Skeletal muscle satellite cell (primary cell): ENCODE measurements at regions not wholly inside any gene's neighbourhood (a gene's known extent, or its start where the extent isn't known, plus 50 kb on each side); places are given as distances from the start of the nearest gene placed in this dataset.
"Not testable (repeated sequence)": the region's sequence is repeated elsewhere in the genome, so short reads cannot be mapped to it uniquely, and the experiment has no call there.

Experiments
- H3K27me3 ChIP-seq: 2 replicates; pipeline ENCODE4 v1.7.0; 2013; ENCODE audit warnings: low read length; ENCODE audit not compliant: control insufficient read depth, insufficient read depth
- H3K36me3 ChIP-seq: 2 replicates; pipeline ENCODE4 v1.7.0; 2013; ENCODE audit warnings: mild to moderate bottlenecking, control low read depth, low read length; ENCODE audit not compliant: insufficient read depth
- H3K4me1 ChIP-seq: 2 replicates; pipeline ENCODE4 v1.7.0; 2013; ENCODE audit warnings: low read length; ENCODE audit not compliant: control insufficient read depth, insufficient read depth
- H3K4me2 ChIP-seq: 2 replicates; pipeline ENCODE4 v1.7.0; 2013; ENCODE audit warnings: mild to moderate bottlenecking, low read length
- H3K4me3 ChIP-seq: 2 replicates; pipeline ENCODE4 v1.7.0; 2013; ENCODE audit warnings: low read length
- H3K9ac ChIP-seq: 2 replicates; pipeline ENCODE4 v1.7.0; 2013; ENCODE audit warnings: mild to moderate bottlenecking, low read depth, low read length, moderate library complexity
- H3K9me3 ChIP-seq: replicated peaks from 2 replicates; pipeline ENCODE4 v1.7.0; 2013; ENCODE audit warnings: mild to moderate bottlenecking, control low read depth, low read length

DNA sequence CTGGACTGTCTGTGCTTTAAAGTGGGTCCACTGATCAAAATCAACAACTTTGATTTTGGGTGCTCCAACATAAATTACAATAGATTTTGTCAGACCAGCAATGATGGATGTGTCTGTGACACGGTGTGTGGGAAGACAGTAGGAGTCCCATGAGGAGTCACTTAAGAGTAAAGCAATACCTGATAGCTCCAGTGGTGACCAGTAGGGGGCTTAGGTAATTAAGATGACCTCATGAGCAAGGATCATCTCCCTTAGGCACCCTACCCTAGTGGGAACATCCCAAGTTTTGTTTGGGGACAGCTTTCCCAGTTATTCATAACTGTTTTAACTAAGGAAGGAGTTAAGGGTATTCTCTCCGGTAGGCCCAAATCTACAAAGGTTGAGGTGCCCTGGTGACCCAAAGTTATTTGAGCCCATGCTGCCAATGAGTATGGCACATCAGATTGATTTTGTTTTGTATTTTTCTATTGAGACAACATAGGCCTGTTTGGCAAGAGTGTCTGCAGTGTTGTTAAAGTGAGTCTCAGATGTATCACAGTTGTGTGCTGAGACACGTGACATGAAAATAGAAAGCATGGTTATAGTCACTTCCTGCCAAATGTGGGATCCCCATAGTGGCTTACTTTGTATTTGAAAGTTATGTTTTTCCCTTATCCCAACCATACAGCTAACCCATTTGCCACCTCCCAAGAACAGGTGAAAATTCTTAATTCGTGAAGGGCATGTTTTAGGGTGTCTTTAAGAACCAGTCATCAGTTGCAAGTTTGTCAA, 1337.6 kb upstream of the SLC39A10 start:
- Histone ChIP-seq H3K36me3 (no peaks in the 10 kb centered on the region), H3K27me3 (no peaks in the 10 kb centered on the region), H3K9ac (no peak overlapping the region), H3K4me2 (no peak overlapping the region), H3K9me3 (no peaks in the 10 kb centered on the region), H3K4me3 (no peak overlapping the region), H3K4me1 (no peaks in the 10 kb centered on the region)

DNA sequence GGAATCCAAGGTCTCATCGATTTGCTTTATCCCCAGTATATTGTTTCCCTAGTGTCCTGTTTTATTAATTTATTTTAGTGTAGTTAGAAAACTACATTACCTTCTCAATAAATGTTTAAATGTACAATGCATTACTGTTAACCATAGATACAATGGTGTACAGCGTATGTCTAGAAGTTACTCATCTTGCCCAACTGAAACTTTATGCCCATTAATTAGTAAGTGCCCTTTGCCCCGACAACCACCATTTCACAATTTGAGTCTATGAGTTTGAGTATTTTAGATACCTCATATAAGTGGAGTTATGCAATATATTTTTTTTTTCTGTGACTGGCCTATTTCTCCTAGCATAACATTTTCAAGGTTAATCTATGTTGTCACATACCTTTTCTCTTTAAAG, 1343.0 kb upstream of the SLC39A10 start:
- Histone ChIP-seq H3K9me3 (no peaks in the 10 kb centered on the region), H3K4me2 (no peak overlapping the region), H3K9ac (no peak overlapping the region), H3K4me3 (no peak overlapping the region), H3K36me3 (no peaks in the 10 kb centered on the region), H3K4me1 (no peaks in the 10 kb centered on the region), H3K27me3 (no peaks in the 10 kb centered on the region)

DNA sequence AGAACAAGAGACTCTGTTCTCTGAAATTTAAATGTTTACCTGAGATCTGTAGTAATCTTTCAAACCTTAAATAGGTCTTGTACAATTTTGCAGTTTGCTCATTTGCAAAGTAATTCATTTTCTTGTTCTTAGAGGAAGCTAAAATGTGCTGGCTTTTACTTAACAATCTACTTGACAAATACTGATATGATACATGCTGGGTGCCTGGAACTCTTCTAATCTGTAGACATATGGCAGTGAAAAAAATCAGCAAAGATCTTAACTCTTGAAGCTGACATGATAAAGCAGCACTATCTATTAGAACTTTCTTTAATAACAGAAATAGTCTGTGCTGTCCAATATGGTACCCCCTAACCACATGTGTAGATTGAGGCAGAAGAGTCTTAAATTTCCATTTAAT, 1352.8 kb upstream of the SLC39A10 start:
- H3K9me3 ChIP-seq: no peaks in the 10 kb centered on the region

DNA sequence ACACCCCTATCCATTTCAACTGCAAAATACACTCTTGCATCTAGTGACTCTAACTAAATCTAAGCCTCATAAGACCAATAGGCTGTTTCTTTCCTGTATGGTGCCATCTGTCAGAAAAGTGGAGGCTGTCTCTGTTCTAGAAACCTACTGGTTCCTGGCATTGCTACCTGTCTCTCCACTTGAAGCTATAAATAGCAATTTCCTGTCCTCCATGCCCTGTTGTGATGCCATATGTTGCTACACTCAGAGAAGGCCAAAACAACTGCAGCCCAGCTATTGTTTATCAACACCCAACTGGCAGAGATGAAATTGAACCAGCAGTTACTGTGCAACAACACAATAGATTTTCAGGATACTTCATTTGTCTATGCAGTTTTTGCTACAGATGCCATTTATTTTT, 1355.1 kb upstream of the SLC39A10 start:
- Histone ChIP-seq H3K9ac (no peak overlapping the region), H3K9me3 (no peaks in the 10 kb centered on the region), H3K4me3 (no peak overlapping the region), H3K36me3 (no peaks in the 10 kb centered on the region), H3K4me1 (no peaks in the 10 kb centered on the region), H3K27me3 (no peaks in the 10 kb centered on the region), H3K4me2 (no peak overlapping the region)

More for the DNA sequence above, 1352.8 kb upstream of the SLC39A10 start:
- no peaks in the 10 kb centered on the region for H3K36me3 ChIP-seq
- H3K4me3 ChIP-seq: no peak overlapping the region
- H3K4me2 ChIP-seq: no peak overlapping the region
- no peaks in the 10 kb centered on the region for H3K27me3 ChIP-seq
- H3K9ac ChIP-seq: no peak overlapping the region
- H3K4me1 ChIP-seq: no peaks in the 10 kb centered on the region

DNA sequence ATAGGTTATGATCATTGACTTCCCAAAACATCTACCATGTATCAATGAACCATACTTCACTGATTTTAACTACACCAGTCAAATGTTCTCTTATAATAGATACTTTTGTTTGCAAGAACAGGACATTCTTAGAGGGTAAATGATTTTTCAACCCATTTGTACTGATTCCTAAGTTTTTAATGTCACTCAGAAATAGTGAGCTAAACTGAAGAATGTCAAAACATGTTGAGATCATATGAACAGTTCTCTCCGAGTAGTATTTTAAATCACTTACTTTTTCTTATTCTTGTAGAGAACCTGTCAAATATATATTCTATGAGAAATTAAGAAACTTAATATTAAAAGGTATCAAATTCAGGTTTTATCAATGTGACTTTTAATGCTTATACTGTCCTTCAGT, 1362.9 kb upstream of the SLC39A10 start:
- Histone ChIP-seq H3K9me3 (no peaks in the 10 kb centered on the region), H3K27me3 (no peaks in the 10 kb centered on the region), H3K36me3 (no peaks in the 10 kb centered on the region), H3K4me1 (no peaks in the 10 kb centered on the region), H3K4me3 (no peak overlapping the region), H3K9ac (no peak overlapping the region), H3K4me2 (no peak overlapping the region)

DNA sequence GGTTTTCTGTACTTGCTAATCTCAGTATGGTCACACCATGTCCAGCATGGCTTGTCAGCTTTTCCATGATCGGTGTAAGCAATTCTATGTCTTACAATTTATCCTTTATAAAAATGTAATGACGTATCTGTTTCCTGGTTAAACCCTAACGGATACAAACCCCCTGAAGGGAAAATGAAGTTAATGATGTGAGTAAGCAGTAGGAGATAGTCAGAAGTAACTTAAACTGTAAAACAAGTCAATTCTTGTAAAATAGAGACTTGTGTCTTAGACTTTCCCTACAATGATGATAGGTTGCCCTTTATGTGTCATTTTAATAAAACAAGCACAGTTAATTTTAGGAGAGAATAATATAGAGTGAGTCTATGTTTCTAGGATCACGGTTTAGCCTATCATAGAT, 1365.9 kb upstream of the SLC39A10 start:
- Histone ChIP-seq H3K4me2 (no peak overlapping the region), H3K9ac (no peak overlapping the region), H3K4me3 (no peak overlapping the region), H3K27me3 (no peaks in the 10 kb centered on the region), H3K36me3 (no peaks in the 10 kb centered on the region), H3K4me1 (no peaks in the 10 kb centered on the region), H3K9me3 (no peaks in the 10 kb centered on the region)

DNA sequence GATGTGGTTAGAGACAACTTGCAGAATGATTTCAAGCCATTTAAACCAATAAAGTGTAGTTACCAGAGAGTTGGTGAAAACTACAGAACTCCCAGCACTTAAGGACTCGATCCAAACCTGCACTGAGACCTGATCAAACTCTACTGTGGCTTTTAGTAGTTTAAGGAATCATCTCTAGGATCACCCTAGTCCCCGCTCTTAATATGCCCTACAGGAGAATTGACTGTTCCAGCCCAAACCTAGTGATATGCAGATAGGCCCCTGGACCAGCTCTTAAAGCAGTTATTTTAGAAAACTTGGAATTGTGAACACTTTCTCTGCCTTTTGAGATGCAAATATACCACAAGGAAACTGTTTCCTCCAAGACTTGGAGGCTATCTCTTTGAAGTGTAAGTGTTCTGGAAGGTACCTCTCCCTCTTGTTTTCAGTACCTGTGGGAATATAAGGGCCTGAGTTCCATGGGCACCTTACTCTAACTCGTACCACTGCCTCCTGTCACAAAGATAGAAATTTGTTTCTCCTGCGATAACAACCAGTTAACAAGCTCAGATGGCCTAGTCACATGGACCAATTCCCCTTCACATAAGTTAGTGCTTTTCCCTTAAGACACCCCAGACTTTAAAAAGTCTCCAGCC, 1367.2 kb upstream of the SLC39A10 start:
- Histone ChIP-seq H3K36me3 (no peaks in the 10 kb centered on the region), H3K4me1 (no peaks in the 10 kb centered on the region), H3K4me2 (no peak overlapping the region), H3K9ac (no peak overlapping the region), H3K4me3 (no peak overlapping the region), H3K27me3 (no peaks in the 10 kb centered on the region), H3K9me3 (no peaks in the 10 kb centered on the region)

DNA sequence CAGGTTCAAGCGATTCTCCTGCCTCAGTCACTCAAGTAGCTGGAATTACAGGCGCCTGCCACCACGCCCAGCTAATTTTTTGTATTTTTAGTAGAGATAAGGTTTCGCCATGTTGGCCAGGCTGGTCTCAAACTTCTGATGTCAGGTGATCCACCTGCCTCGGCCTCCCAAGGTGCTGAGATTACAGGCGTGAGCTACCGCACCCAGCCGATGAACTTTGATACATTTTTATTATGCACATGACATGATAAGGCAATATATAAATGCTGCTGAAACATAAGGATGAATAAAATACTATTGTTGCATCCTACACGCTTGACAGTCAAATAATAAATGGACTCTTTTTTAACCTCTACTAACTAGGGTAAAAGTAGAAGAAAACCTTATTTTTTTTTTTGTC, 1380.4 kb upstream of the SLC39A10 start:
- not testable (repeated sequence) for H3K9me3 ChIP-seq, H3K9ac ChIP-seq, H3K36me3 ChIP-seq, H3K4me1 ChIP-seq, H3K27me3 ChIP-seq, H3K4me2 ChIP-seq, H3K4me3 ChIP-seq

DNA sequence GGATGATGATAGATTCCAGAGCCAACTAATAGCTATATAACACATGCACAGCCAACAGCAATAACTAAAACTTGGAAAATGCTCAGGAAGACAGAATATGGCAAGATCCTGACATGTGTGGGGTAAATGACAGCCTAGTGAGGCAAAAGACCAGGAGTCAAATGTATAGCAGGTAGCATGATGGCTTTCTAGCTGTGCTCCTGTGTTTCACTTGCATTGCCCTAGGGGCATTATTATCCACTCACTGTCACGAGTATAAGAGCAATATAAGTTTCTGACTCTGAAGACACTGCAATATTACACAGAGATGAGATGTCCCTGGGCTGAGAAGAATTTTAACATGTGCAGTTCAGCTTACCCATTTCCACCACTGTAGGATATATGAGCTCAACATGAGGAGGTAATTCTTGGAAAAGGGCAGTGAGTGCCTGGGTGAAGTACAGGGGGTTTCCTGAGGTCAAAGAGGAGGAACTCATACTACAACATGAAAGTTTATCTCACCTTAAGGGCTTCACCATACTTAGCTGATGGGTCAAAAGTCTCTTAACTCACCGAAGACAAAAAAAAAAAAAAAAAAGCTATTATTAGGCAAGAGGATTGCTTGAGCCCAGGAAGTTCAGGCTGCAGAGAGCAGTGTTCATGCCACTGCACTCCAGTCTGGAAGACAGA, 1385.6 kb upstream of the SLC39A10 start:
- Histone ChIP-seq H3K4me3 (no peak overlapping the region), H3K9me3 (no peaks in the 10 kb centered on the region), H3K4me2 (no peak overlapping the region), H3K9ac (no peak overlapping the region), H3K36me3 (no peaks in the 10 kb centered on the region), H3K4me1 (no peaks in the 10 kb centered on the region), H3K27me3 (no peaks in the 10 kb centered on the region)

DNA sequence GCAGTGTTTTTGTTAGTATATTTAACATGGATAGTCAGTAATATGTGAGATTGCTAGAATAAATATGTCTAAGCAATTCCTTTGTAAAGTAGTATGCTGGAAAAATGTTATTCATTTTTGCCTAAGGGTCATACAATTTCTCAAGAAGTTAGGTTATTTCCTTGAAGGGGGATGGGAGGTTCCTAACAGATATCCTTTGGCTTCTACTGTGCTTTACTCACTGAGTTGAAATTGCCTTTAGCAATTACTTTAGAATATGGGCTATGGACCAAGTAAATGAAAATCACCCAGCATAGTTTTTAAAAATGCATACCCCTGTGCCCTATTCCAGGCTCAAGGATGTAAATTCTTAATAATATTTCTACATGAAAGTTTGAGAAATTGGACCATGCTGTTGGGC, 1386.4 kb upstream of the SLC39A10 start:
- no peaks in the 10 kb centered on the region for H3K4me1 ChIP-seq
- no peaks in the 10 kb centered on the region for H3K36me3 ChIP-seq
- H3K4me2 ChIP-seq: no peak overlapping the region
- H3K9ac ChIP-seq: no peak overlapping the region
- H3K27me3 ChIP-seq: no peaks in the 10 kb centered on the region
- H3K9me3 ChIP-seq: no peaks in the 10 kb centered on the region
- no peak overlapping the region for H3K4me3 ChIP-seq

DNA sequence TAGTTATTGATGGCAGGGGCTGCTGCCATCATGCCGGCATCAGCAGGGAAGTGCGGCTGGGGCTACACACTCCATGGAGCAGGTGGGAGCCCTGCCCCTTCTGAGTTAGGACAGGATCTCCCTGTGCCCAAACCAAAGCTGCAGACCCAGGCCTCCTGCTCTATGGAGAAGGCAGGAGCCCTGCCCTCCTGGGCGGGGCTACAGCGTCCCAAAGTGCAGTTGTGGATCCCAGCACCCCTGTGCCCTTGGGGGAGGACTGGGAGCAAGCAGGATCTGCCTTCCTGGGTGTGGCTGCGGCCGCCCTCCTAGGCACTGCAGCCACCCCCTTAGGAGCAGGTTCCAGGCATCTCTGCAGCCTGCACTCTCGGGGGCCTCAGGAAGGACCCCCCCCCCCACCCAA, 1392.4 kb upstream of the SLC39A10 start:
- Histone ChIP-seq H3K4me1 (no peaks in the 10 kb centered on the region), H3K9me3 (no peaks in the 10 kb centered on the region), H3K9ac (no peak overlapping the region), H3K36me3 (no peaks in the 10 kb centered on the region), H3K27me3 (no peaks in the 10 kb centered on the region), H3K4me2 (no peak overlapping the region), H3K4me3 (no peak overlapping the region)

DNA sequence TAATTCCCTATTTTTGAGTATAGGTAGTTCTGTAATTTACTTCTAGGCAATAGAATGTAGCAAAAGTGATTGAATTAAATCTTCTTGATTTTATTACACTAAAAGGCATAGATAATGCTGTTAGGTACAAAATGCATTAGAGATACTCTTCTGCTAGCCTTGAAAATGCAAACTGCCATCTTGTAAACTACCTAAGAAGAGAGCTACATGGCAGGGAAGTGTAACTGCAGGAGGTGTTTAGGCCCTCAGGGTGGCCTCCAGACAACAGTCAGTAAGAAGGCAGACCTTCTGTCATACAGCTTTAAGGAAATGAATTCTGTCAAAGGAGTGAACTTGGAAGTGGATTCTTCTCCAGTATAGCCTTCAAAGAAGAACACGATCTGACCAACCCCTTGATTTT, 1396.8 kb upstream of the SLC39A10 start:
- Histone ChIP-seq H3K36me3 (no peaks in the 10 kb centered on the region), H3K4me3 (no peak overlapping the region), H3K9me3 (no peaks in the 10 kb centered on the region), H3K4me1 (no peaks in the 10 kb centered on the region), H3K4me2 (no peak overlapping the region), H3K27me3 (no peaks in the 10 kb centered on the region), H3K9ac (no peak overlapping the region)
